GM10248 (cell line): ENCODE measurements at regions not wholly inside any gene's neighbourhood (a gene's known extent, or its start where the extent isn't known, plus 50 kb on each side); places are given as distances from the start of the nearest gene placed in this dataset.
"Not testable (repeated sequence)": the region's sequence is repeated elsewhere in the genome, so short reads cannot be mapped to it uniquely, and the experiment has no call there.

Experiments used
- CTCF ChIA-PET: fragments of 300-600 bp; sonication (Branson Sonifier 250); formaldehyde crosslinking; extraction: SDS; loops from one replicate; lab custom pipeline; 2021; ENCODE audit warnings: antibody characterized with exemption; lab: Yijun Ruan, JAX
- POLR2A ChIA-PET: fragments of 350-650 bp; sonication (Branson Sonifier 250); formaldehyde crosslinking; extraction: SDS; loops from one replicate; lab custom pipeline; 2020; ENCODE audit warnings: antibody characterized with exemption; lab: Yijun Ruan, JAX
- DNase-seq: peaks from one replicate; pipeline ENCODE4 v3.0.0; 2012; ENCODE audit errors: extremely low spot score

- CTCF ChIA-PET, POLR2A ChIA-PET, DNase-seq: not testable (repeated sequence)
Measured at GRCh38 chr15:84544586-84544985, 56.2 kb upstream of the ZSCAN2 start.

GRCh38 chr15:84547150-84547549 lies 53.7 kb upstream of the ZSCAN2 start:
- CTCF ChIA-PET, POLR2A ChIA-PET: not testable (repeated sequence)

GRCh38 chr15:84550503-84550902 lies 50.3 kb upstream of the ZSCAN2 start:
- CTCF ChIA-PET, POLR2A ChIA-PET, DNase-seq: not testable (repeated sequence)

More at GRCh38 chr15:84547150-84547549, 53.7 kb upstream of the ZSCAN2 start:
- not testable (repeated sequence) for DNase-seq
